Stimulated activated CD4-positive, alpha-beta T cell treated with anti-CD3 and anti-CD28 coated beads, Interleukin-1b, Interleukin-23, amount 100 ng/mL, for 1 hour (primary cell): ENCODE measurements at regions not wholly inside any gene's neighbourhood (a gene's known extent, or its start where the extent isn't known, plus 50 kb on each side); places are given as distances from the start of the nearest gene placed in this dataset.

Source experiments
- DNase-seq, 2 donors: peaks; one replicate each; pipeline ENCODE4 v3.0.0-alpha.2; 2020; ENCODE audit warnings: low read depth in 2 of 2

GRCh38 chr2:58959996-58960395, 718.9 kb upstream of the FANCL start:
- DNase-seq = no peak

GRCh38 chr2:58957188-58957840, 716.2 kb upstream of the FANCL start:
- no peak for DNase-seq

- no peak for DNase-seq
These were observed 713.8 kb upstream of the FANCL start for GRCh38 chr2:58954880-58955385.

- DNase-seq = no peak
These were observed 710.6 kb upstream of the FANCL start for GRCh38 chr2:58951722-58952121.

GRCh38 chr2:58950795-58951462, 709.8 kb upstream of the FANCL start:
- DNase-seq = no peak

GRCh38 chr2:58939388-58939787, 698.3 kb upstream of the FANCL start:
- DNase-seq = no peak

GRCh38 chr2:58938988-58939387, 697.9 kb upstream of the FANCL start:
- DNase-seq = no peak

- no peak for DNase-seq
These were observed 691.7 kb upstream of the FANCL start for GRCh38 chr2:58932801-58933200.

GRCh38 chr2:58930537-58930936, 689.4 kb upstream of the FANCL start:
- no peak for DNase-seq

GRCh38 chr2:58928973-58929372, 687.8 kb upstream of the FANCL start:
- DNase-seq = no peak

- DNase-seq = no peak
These were observed 687.3 kb upstream of the FANCL start for GRCh38 chr2:58928391-58928790.

GRCh38 chr2:58926112-58926511, 685.0 kb upstream of the FANCL start:
- DNase-seq = no peak

GRCh38 chr2:58925676-58926081, 684.6 kb upstream of the FANCL start:
- DNase-seq = no peak

GRCh38 chr2:58923869-58924268, 682.7 kb upstream of the FANCL start:
- DNase-seq = no peak

- DNase-seq = no peak
These were observed 681.1 kb upstream of the FANCL start for GRCh38 chr2:58922245-58922644.

GRCh38 chr2:58921676-58922075, 680.6 kb upstream of the FANCL start:
- DNase-seq = no peak

- DNase-seq = no peak
These were observed 678.9 kb upstream of the FANCL start for GRCh38 chr2:58920001-58920400.

GRCh38 chr2:58919316-58919715, 678.2 kb upstream of the FANCL start:
- DNase-seq = no peak

GRCh38 chr2:58918141-58918540, 677.0 kb upstream of the FANCL start:
- no peak for DNase-seq

GRCh38 chr2:58917596-58917995, 676.5 kb upstream of the FANCL start:
- no peak for DNase-seq

GRCh38 chr2:58916063-58916462, 674.9 kb upstream of the FANCL start:
- no peak for DNase-seq

GRCh38 chr2:58914733-58915505, 673.8 kb upstream of the FANCL start:
- no peak for DNase-seq
